GM18520 (cell line): ENCODE measurements at regions not wholly inside any gene's neighbourhood (a gene's known extent, or its start where the extent isn't known, plus 50 kb on each side); places are given as distances from the start of the nearest gene placed in this dataset.

Experiments used
- ATAC-seq: cut with Tn5 transposase; IDR thresholded peaks from one replicate; pipeline ENCODE4 v1.9.1; 2021; ENCODE audit not compliant: unreplicated experiment

GRCh38 chr5:143694357-143694756, 117.6 kb upstream of the HMHB1 start:
- ATAC-seq, result no peak

- ATAC-seq, result peak; percentile 99
These were observed 118.2 kb upstream of the HMHB1 start for GRCh38 chr5:143693651-143694252.

- no peak for ATAC-seq
These were observed 119.6 kb upstream of the HMHB1 start for GRCh38 chr5:143692342-143692741.

- ATAC-seq, result no peak
These were observed 120.0 kb upstream of the HMHB1 start for GRCh38 chr5:143691945-143692290.

- ATAC-seq, result no peak
These were observed 120.5 kb upstream of the HMHB1 start for GRCh38 chr5:143691287-143691944.

GRCh38 chr5:143687604-143688003, 124.4 kb upstream of the HMHB1 start:
- no peak for ATAC-seq

GRCh38 chr5:143685246-143685815, 126.6 kb upstream of the HMHB1 start:
- ATAC-seq, result no peak

GRCh38 chr5:143683459-143683858, 128.5 kb upstream of the HMHB1 start:
- ATAC-seq, result no peak

GRCh38 chr5:143682929-143683386, 129.0 kb upstream of the HMHB1 start:
- no peak for ATAC-seq

GRCh38 chr5:143682246-143682905, 129.6 kb upstream of the HMHB1 start:
- ATAC-seq, result no peak

GRCh38 chr5:143680672-143681259, 131.2 kb upstream of the HMHB1 start:
- no peak for ATAC-seq

- no peak for ATAC-seq
These were observed 132.2 kb upstream of the HMHB1 start for GRCh38 chr5:143679777-143680176.

- ATAC-seq, result peak; percentile 40
These were observed 133.6 kb upstream of the HMHB1 start for GRCh38 chr5:143678148-143678905.

GRCh38 chr5:143677403-143677802, 134.6 kb upstream of the HMHB1 start:
- ATAC-seq, result no peak

- ATAC-seq, result no peak
These were observed 135.2 kb upstream of the HMHB1 start for GRCh38 chr5:143676802-143677201.

GRCh38 chr5:143674469-143674786, 137.5 kb upstream of the HMHB1 start:
- no peak for ATAC-seq

GRCh38 chr5:143673676-143674468, 138.1 kb upstream of the HMHB1 start:
- no peak for ATAC-seq

- ATAC-seq, result no peak
These were observed 139.2 kb upstream of the HMHB1 start for GRCh38 chr5:143672806-143673205.

GRCh38 chr5:143671674-143672569, 140.0 kb upstream of the HMHB1 start:
- ATAC-seq, result no peak
